ENCODE measurements at regions not wholly inside any gene's neighbourhood (a gene's known extent, or its start where the extent isn't known, plus 50 kb on each side); places are given as distances from the start of the nearest gene placed in this dataset.

DNA sequence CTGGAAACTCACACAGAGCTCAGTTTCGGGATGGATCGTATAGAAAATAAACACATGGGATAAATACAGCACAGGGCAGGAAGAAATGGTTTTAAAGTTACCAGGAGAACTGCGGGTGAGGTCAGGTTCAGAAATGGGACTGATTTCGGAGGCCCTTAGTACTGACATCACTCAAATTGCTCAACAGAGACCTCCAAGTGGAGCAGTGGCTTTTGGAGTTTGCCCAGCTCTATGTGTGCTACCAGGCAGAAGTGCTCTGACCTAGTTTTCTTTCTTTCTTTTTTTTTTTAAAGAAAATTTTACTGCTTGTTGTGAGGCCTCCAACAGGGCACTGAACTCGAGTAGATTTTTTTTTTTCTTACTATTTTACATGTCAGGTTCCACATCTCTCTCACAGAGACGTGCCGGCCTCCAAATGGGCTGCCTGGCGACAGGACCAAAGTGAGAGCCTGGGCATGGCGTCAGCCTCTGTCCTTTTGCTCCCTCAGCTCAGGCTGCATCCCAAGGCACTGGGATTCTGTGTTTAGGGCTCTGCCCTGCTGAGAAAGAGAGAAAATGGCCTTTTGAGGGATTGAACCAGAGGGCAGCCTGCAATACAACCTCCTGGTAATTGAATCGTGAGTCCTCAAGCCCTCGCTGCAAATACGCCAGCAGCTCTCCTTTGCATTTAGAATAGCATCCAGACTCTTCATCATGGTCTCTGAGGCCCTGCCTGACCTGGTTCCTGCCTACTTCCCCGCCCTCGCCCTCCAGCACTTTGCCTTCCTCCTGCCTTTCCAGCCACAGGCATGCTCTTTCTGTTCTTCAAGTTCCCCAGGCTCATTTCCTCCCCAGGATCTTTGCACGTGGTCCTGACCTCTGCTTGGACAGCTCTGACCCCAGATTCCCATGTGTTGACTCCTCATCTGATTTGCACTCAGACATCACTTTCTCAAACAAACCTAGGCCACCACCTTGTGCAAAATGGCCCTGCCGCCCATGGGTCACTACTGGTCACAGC lies 173.5 kb downstream of the FGF1 start:
- TF ChIP-seq, protein P1, sequence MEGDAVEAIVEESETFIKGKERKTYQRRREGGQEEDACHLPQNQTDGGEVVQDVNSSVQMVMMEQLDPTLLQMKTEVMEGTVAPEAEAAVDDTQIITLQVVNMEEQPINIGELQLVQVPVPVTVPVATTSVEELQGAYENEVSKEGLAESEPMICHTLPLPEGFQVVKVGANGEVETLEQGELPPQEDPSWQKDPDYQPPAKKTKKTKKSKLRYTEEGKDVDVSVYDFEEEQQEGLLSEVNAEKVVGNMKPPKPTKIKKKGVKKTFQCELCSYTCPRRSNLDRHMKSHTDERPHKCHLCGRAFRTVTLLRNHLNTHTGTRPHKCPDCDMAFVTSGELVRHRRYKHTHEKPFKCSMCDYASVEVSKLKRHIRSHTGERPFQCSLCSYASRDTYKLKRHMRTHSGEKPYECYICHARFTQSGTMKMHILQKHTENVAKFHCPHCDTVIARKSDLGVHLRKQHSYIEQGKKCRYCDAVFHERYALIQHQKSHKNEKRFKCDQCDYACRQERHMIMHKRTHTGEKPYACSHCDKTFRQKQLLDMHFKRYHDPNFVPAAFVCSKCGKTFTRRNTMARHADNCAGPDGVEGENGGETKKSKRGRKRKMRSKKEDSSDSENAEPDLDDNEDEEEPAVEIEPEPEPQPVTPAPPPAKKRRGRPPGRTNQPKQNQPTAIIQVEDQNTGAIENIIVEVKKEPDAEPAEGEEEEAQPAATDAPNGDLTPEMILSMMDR (IDR thresholded peaks at IDR 0.05): no peak
- Mint-ChIP-seq H3K9me3 (peaks cover 0 to 13% (median 7%) of the 10 kb centered on the region in 7 donors), H3K36me3 (no peaks in the 10 kb centered on the region), H3K4me3 (no peak overlapping the region), H3K27ac (no peak overlapping the region), H3K4me1 (peaks cover 2% of the 10 kb centered on the region), H3K27me3 (ENCODE audit: low read depth in 3 of 3) (peaks cover 9 to 17% (median 12%) of the 10 kb centered on the region in 3 donors)
- DNase-seq: no peak
- Histone ChIP-seq H3K79me2 (ENCODE audit: insufficient read depth, low read length) (no peaks in the 10 kb centered on the region), H3K4me3 (replicated peaks in 1 of 3; ENCODE audit: low read depth in 2 of 3, low read length in 3 of 3) (no peak overlapping the region), H3K36me3 (replicated peaks in 1 of 2; ENCODE audit: control insufficient read depth in 1 of 2, insufficient read depth in 2 of 2, low read length in 2 of 2) (no peaks in the 10 kb centered on the region), H3K9ac (ENCODE audit: insufficient read depth, low read length, poor library complexity, severe bottlenecking) (no peak overlapping the region), H3K9me3 (replicated peaks in 1 of 2; ENCODE audit: control insufficient read depth in 1 of 2, insufficient read depth in 1 of 2, low read length in 2 of 2) (peaks cover 0 to 4% of the 10 kb centered on the region in 2 donors), H2AFZ (ENCODE audit: insufficient read depth, low read depth, low read length, poor library complexity, severe bottlenecking) (no peak overlapping the region), H3K4me1 (ENCODE audit: control insufficient read depth in 1 of 2, insufficient read depth in 2 of 2, low read length in 2 of 2) (no peaks in the 10 kb centered on the region), H3K4me2 (replicated peaks; ENCODE audit: extremely low read depth, low read length, poor library complexity, severe bottlenecking) (no peak overlapping the region), H4K20me1 (ENCODE audit: insufficient read depth, low read length) (no peaks in the 10 kb centered on the region), H3K27ac (ENCODE audit: low read depth in 1 of 2, low read length in 2 of 2) (no peak overlapping the region), H3K27me3 (ENCODE audit: control insufficient read depth in 2 of 2, insufficient read depth in 2 of 2, low read length in 2 of 2) (peaks cover 0 to 3% of the 10 kb centered on the region in 2 donors)
- WGBS (ENCODE audit: insufficient coverage): 90% methylated on average over 13 of the region's 16 CpGs
- intact Hi-C loops (cut with micrococcal nuclease): no loop called here

DNA sequence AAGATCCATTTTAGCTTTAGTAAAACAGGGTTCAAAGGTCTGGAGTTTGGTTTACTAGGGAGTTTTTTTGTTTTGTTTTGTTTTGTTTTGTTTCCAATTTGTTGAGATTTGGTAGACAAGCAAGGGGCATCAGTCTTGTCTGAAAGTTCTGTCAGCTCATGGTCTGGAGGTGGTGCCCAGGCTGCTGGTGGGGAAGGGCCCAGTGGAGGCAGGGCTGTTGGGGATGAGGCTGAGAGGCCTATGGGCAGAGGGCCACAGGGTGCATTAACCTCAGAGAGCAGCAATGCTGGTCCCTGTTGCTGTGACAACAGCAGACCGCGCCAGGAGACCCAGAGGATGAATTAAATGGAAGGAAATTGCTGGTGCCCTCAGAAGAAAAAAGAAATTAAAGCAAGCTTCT lies 174.5 kb downstream of the FGF1 start:
- intact Hi-C loops (cut with micrococcal nuclease): no loop called here
- no peak overlapping the region for H2AFZ ChIP-seq (ENCODE audit: insufficient read depth, low read depth, low read length, poor library complexity, severe bottlenecking)
- H3K36me3 Mint-ChIP-seq: no peaks in the 10 kb centered on the region
- H3K27me3 ChIP-seq (ENCODE audit: control insufficient read depth in 2 of 2, insufficient read depth in 2 of 2, low read length in 2 of 2): peaks cover 0 to 4% of the 10 kb centered on the region in 2 donors
- H3K4me1 Mint-ChIP-seq: peaks cover 2% of the 10 kb centered on the region
- H3K9me3 Mint-ChIP-seq: peaks cover 0 to 5% (median 3%) of the 10 kb centered on the region in 7 donors
- no peaks in the 10 kb centered on the region for H3K36me3 ChIP-seq (replicated peaks in 1 of 2; ENCODE audit: control insufficient read depth in 1 of 2, insufficient read depth in 2 of 2, low read length in 2 of 2)
- H3K9me3 ChIP-seq (replicated peaks in 1 of 2; ENCODE audit: control insufficient read depth in 1 of 2, insufficient read depth in 1 of 2, low read length in 2 of 2): no peaks in the 10 kb centered on the region
- H3K4me3 Mint-ChIP-seq: peak overlapping the region in 1 of 2 donors; percentile 31
- TF ChIP-seq, protein P1 (IDR thresholded peaks at IDR 0.05): no peak
- no peak overlapping the region for H3K4me3 ChIP-seq (replicated peaks in 1 of 3; ENCODE audit: low read depth in 2 of 3, low read length in 3 of 3)
- peaks cover 7 to 19% (median 12%) of the 10 kb centered on the region in 3 donors for H3K27me3 Mint-ChIP-seq (ENCODE audit: low read depth in 3 of 3)
- no peak overlapping the region for H3K27ac ChIP-seq (ENCODE audit: low read depth in 1 of 2, low read length in 2 of 2)
- no peak overlapping the region for H3K9ac ChIP-seq (ENCODE audit: insufficient read depth, low read length, poor library complexity, severe bottlenecking)
- no peak overlapping the region for H3K27ac Mint-ChIP-seq
- DNase-seq: no peak
- 100% methylated on average over 2 of the region's 2 CpGs for WGBS (ENCODE audit: insufficient coverage)
- H3K79me2 ChIP-seq (ENCODE audit: insufficient read depth, low read length): no peaks in the 10 kb centered on the region
- no peaks in the 10 kb centered on the region for H3K4me1 ChIP-seq (ENCODE audit: control insufficient read depth in 1 of 2, insufficient read depth in 2 of 2, low read length in 2 of 2)
- H4K20me1 ChIP-seq (ENCODE audit: insufficient read depth, low read length): no peaks in the 10 kb centered on the region
- no peak overlapping the region for H3K4me2 ChIP-seq (replicated peaks; ENCODE audit: extremely low read depth, low read length, poor library complexity, severe bottlenecking)

Data from CD14-positive monocyte (primary cell).